Hypothalamus (tissue), 51 donors: ENCODE measurements at regions not wholly inside any gene's neighbourhood (a gene's known extent, or its start where the extent isn't known, plus 50 kb on each side); places are given as distances from the start of the nearest gene placed in this dataset.
"Not testable (repeated sequence)": the region's sequence is repeated elsewhere in the genome, so short reads cannot be mapped to it uniquely, and the experiment has no call there.

Experiments
- DNase-seq, 51 donors: peaks; one replicate each; lab custom pipeline; 2025; lab: John Stamatoyannopoulos, UW

DNA sequence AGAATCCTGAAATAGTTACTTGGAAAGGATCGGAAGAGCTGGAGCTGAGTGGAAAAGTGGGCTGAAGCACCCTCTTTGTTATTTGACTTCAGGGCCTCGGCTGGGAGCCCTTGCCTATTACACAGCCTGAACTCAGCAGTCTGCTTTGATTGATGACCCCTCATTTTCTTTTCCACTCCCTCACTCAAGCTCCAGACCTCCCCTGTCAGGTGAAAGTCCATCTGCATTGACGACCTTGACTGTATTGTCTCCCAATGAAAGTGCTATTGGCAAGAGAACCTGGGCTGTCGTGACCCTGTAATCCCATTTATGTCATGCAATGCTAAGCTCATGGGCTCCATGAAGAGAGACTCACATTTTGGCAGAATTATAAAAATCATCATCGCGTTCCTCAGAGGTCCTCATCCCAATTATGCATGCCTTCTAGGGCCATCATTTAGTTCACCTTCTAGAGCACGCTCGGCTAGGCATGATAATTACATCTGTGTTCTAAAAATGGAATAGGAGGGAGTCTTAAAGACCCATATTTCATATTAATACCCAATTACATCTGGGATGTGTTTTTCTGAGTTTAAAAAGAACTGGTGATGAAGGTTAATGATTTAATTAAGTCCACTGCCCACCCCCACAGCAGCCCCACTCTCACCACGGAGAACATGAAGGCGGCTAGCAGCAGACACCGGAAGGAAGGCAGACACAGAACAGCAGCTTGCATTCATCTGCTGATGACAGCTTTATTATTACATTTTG, 472.5 kb downstream of the PID1 start:
- DNase-seq, result no peak

GRCh38 chr2:228796386-228796785, 474.7 kb downstream of the PID1 start:
- no peak for DNase-seq

GRCh38 chr2:228793116-228793515, 478.0 kb downstream of the PID1 start:
- DNase-seq, result no peak

DNA sequence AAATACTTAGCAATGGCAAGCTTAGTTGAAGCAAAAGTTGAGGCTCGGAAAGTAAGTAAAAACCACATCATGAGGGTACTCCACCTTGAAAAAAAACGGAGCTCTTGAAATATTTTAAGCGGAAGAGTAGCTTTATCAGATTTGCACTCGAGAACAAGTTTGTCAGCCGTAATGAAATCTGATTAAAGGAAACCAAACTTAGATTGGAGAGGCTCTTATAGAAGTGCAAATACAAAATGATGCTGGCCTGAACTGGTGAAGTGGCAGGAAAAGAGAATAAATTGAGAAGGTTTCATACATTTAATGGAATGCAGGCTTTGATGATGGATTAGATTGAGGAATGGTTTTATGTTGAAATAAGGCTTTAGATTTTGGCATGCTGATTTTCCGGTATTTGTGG, 484.2 kb downstream of the PID1 start:
- DNase-seq, result no peak

DNA sequence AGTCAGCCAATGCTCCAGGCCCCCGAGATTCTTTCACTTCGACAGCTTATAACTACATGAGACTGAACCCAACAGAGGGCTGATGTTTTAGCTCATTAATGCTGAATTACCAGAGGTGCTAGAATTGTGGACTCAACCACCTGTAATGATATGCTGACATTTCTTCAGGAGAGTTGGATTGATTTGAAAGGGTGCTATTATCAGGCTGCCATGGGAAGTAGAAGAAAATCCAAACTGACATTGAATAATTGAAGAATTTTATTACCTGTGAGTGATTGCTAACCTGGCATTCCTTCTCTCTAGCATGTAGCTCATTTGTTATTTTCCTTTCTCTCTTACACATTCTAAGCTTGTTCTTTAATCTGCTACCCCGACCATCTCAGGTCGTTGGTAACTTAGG, 488.8 kb downstream of the PID1 start:
- DNase-seq, result no peak

DNA sequence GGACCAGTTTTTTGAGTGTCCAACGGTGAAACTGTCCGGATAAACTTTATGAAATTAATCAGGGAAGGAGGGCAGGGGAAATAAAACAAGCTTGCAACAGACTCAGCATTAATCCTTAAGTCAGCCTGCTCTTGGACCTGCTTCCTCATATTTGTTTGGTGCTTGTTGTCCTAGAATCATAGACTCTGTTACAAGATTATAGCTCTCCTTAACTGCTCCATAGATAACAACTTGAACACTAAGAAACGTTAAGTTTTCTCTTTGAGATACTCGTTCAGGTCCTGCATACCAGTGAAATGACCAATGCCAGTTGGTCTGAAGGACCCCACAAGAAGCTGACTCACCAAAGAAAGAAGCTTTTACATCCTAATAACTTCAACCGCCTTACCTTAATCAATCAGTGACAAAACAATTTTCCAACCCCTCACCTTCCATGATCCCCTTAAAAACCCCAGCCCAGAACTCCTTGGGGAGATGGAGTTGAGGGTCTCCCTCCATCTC, 493.2 kb downstream of the PID1 start:
- no peak for DNase-seq

GRCh38 chr2:228774548-228774947, 496.5 kb downstream of the PID1 start:
- no peak for DNase-seq

DNA sequence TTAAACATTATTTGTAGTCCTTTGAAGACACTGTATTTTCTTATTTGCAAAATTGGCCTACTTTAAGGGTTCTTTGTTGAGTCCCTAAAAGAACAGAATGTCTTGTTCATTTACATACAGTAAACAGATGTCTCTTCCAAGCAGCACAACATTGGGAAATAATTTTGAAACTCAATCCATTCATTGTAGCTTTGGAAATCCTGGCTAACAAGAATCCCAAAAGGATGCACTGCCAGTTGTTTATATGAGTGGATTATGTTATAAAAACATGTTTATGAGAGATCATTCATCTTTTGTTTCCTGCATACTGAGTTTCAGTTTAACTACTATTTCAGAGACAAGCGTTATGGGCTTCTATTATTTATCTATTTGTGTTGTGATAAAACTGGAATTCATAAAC, 499.3 kb downstream of the PID1 start:
- DNase-seq, result no peak

- DNase-seq, result no peak
Measured at GRCh38 chr2:228771315-228771714, 499.8 kb downstream of the PID1 start.

- no peak for DNase-seq
Measured at GRCh38 chr2:228768818-228769217, 502.3 kb downstream of the PID1 start.

DNA sequence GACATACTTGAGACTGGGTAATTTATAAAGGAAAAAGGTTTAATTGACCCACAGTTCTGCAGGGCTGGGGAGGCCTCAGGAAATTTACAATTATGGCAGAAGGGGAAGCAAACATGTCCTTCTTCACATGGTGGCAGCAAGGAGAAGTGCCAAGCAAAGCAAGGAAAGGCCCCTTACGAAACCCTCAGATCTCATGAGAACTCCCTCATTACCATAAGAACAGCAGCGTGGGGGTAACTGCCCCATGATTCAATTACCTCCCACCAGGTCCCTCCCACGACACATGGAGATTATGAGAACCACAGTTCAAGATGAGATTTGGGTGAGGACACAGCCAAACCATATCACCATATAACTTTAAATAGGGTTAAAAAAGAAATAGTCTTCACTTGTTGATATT, 502.9 kb downstream of the PID1 start:
- not testable (repeated sequence) for DNase-seq

GRCh38 chr2:228767196-228767595, 503.9 kb downstream of the PID1 start:
- no peak for DNase-seq

DNA sequence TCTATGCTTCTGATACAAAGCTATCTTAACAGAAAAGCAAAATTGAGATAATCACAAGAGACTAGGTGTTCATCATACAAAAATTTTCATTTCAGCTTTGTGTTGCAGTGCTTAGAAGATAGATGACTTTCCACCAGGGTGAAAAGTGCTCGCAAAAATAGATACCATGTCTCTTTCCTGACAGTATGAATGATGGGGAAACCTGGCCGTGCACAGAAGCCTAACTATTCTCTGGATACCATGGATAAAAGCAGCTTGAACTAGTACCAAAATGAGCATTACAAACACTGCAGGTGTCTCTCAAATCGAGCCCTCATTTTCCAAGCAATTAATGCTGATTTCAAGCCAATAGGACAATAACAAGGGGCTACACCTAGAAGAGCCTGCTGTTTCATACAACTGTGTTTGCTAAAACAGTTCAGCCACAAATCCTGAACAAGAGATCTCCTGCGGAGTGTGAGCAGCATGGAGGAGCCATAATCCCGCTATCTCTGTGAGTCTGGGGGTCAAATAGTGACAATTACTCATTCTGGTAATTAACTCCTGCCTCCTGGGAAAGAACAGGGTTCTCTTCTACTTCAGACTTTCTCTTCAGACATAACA, 507.6 kb downstream of the PID1 start:
- DNase-seq, result no peak

DNA sequence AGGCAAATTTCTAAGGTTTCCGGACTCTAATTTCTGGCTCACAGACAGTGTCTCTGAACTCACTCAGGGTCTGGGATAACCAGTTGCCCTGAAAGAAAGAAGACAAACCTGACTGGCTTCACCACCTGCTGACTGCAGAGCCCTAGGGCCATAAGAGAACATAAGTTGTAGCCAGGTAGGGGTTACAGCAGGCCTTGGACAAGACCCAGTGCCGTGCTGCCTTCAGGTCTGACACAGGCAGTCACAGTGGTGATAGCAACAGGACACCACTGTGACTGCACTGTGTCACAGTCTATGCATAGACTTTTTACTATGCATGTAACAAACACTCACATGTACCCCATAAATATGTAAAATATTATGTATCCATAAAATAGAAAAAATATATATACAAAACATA, 508.5 kb downstream of the PID1 start:
- DNase-seq, result no peak

DNA sequence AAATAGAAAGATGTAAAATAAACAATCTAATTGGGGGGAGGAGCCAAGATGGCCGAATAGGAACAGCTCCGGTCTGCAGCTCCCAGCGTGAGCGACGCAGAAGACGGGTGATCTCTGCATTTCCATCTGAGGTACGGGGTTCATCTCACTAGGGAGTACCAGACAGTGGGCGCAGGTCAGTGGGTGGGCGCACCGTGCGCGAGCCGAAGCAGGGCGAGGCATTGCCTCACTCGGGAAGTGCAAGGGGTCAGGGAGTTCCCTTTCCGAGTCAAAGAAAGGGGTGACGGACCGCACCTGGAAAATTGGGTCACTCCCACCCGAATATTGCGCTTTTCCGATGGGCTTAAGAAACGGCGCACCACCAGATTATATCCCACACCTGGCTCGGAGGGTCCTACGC, 515.4 kb downstream of the PID1 start:
- not testable (repeated sequence) for DNase-seq

- no peak for DNase-seq
Measured at GRCh38 chr2:228747483-228747882, 523.6 kb downstream of the PID1 start.

DNA sequence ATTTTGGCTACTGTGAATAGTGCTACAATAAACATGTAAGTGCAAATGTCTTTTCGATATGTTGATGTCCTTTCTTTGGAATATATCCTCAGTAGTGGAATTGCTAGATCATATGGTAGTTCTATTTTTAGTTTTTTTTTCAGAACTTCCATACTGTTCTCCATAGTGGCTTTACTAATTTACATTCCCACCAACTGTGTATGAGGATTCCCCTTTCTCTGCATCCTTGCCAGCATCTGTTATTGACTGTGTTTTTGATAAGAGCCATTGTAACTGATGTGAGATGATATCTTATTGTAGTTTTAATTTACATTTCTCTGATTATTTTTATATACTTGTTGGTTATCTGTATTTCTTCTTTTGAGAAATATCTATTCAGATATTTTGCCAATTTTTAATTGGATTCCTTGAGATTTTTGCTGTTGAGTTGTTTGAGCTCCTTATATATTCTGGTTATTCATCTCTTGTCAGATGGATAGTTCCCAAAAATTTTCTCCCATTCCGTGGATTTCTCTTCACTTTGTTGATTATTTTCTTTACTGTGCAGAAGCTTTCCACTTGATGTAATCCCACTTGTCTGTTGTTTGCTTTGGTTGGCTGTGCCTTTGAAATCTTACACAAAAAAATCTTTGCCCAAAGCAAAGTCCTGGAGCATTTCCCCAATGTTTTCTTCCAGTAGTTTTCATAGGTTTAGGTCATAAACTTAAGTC, 532.3 kb downstream of the PID1 start:
- no peak for DNase-seq

DNA sequence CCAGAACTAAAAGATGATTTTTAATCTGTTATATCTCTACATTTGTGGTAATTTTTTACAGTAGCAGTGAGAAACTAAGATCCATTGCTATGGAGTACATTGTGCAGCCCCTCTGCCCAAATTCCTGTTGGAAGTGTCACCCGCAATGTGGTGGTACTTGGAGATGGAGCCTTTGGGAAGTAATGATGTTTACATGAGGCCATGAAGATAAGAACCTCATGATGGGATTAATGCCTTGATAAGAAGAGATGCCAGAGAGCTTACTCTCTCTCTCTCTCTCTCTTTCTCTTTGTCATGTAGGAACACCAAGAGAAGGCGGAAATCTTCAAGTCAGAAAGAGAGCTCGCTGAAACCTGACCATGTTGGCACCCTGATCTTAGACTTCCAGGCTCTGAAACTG, 535.4 kb downstream of the PID1 start:
- no peak for DNase-seq

DNA sequence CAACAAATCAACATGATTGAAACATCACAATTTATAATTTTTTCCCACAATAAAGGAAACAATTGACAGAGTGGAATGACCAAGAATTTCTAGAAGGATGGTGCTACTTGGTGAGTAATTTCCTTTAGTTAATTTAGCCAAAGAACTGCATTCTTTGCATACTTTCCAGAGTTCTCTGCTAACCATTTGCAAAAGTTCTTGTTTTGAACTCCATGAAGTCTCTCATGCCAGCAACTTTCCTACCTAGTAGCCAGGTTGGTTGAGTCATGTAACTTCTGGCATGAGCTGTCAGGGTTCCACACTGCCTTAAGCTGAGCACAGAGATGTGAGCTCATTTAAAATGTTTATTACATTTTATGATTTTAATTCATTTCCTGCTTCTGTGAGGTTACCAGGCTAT, 539.6 kb downstream of the PID1 start:
- DNase-seq, result no peak

DNA sequence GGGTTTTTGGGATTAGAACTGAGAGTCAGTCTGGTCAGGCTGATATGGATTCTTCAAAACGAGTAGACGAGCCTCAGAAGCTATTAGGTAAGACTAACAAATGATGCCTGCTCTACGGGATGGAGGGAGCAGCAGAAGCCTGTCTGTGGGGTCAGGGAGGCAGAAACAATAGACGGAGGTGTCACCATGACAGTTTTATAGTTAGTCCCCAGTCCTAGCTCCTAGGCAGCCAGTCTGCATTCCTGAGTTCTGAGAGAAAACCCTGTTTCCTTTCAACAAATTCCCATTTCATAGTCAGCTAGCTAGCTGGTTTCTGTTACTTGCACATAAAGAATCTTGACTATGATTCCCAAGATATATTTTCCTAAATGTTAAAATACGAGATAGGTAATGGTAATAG, 542.1 kb downstream of the PID1 start:
- DNase-seq, result no peak

- DNase-seq, result no peak
Measured at GRCh38 chr2:228725031-228725430, 543.5 kb upstream of the SPHKAP start.

DNA sequence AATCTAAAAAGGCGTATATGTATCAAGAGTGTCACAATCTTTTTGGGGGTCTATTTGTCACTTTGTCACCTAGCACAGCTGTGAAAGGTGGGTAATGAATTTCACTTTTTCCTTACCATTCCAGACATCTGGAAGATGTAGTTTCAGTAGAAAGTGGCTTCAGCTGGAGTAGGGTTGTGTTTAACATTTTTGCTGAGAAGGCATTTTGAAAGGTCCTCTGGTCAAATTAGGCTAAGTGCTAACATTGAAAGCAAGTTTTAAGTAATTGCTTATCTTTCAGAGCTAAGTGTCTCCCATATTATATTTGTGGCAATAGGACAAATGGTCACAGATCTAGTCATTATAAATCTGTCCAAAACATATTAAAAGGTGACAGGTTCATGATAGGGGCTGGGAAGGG, 542.1 kb upstream of the SPHKAP start:
- no peak for DNase-seq
